Activated CD4-positive, alpha-beta memory T cell treated with anti-CD3 and anti-CD28 coated beads for 36 hours (primary cell): ENCODE measurements at regions not wholly inside any gene's neighbourhood (a gene's known extent, or its start where the extent isn't known, plus 50 kb on each side); places are given as distances from the start of the nearest gene placed in this dataset.
"Not testable (repeated sequence)": the region's sequence is repeated elsewhere in the genome, so short reads cannot be mapped to it uniquely, and the experiment has no call there.

Experiments
- CTCF ChIA-PET: fragments of 350-600 bp; sonication (Branson Sonifier 250); formaldehyde crosslinking; loops from one replicate; lab custom pipeline; 2021; ENCODE audit warnings: antibody characterized with exemption, inconsistent platforms; lab: Charles Lee
- POLR2A ChIA-PET: fragments of 350-600 bp; sonication (Branson Sonifier 250); formaldehyde crosslinking; loops from one replicate; lab custom pipeline; 2021; ENCODE audit warnings: antibody characterized with exemption; lab: Charles Lee
- DNase-seq: peaks from one replicate; pipeline ENCODE4 v3.0.0-alpha.2; 2020
- H3K27ac Mint-ChIP-seq: one replicate; pipeline ENCODE4 v1.8.0; 2021; ENCODE audit warnings: mixed read lengths
- H3K27me3 Mint-ChIP-seq: one replicate; pipeline ENCODE4 v1.8.0; 2021; ENCODE audit warnings: mixed read lengths
- H3K36me3 Mint-ChIP-seq: one replicate; pipeline ENCODE4 v1.8.0; 2021; ENCODE audit warnings: mixed read lengths
- H3K4me1 Mint-ChIP-seq: one replicate; pipeline ENCODE4 v1.8.0; 2021; ENCODE audit warnings: low read depth, mixed read lengths
- H3K4me3 Mint-ChIP-seq: one replicate; pipeline ENCODE4 v1.8.0; 2021; ENCODE audit warnings: mild to moderate bottlenecking, mixed read lengths
- H3K9me3 Mint-ChIP-seq: one replicate; pipeline ENCODE4 v1.8.0; 2021; ENCODE audit warnings: mixed read lengths
- intact Hi-C: fragments of 100-400 bp; cut with micrococcal nuclease; formaldehyde crosslinking; loops from one replicate; pipeline ENCODE4 v1.15.1; 2023

DNA sequence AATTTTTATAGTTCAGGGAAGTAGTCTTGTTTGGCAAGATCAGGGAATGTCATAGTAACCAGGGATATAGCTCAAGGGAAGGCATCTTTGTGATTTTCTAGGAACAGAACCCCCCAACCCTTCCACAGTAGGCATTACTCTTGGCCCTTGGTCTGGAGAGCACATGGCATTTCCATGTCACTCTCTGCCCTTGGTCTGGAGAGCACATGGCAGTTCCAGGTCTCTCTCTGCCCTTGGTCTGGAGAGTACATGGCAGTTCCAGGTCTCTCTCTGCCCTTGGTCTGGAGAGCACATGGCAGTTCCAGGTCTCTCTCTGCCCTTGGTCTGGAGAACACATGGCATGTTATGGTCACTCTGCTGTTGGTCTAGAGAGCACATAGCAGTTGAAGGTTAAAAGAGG, 297.2 kb upstream of the STEAP1 start:
- H3K27me3 Mint-ChIP-seq, H3K27ac Mint-ChIP-seq, POLR2A ChIA-PET, H3K4me1 Mint-ChIP-seq, intact Hi-C loops, CTCF ChIA-PET, H3K4me3 Mint-ChIP-seq, H3K36me3 Mint-ChIP-seq, DNase-seq: not testable (repeated sequence)
- H3K9me3 Mint-ChIP-seq, result peaks cover 30% of the 10 kb centered on the region

DNA sequence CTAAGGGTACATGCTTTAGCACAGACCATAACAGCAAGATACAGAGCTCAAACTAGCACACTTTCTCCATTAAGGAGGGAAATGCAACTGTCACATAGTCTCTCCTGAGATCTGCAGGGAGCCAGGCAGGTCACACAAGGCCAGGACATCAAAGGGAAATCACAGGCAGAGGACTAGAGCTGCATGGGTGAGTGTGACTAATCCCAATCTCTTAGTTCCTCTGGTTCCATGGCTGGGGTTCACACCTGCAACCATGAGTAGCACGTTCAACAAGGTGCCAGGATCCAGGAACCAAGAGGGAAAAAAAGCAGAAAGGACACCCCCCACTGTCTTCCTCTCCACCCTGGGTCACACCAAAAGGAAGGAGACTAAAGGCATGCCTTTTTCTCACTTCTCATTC, 296.5 kb upstream of the STEAP1 start:
- Mint-ChIP-seq H3K27ac (no peak overlapping the region), H3K9me3 (peaks cover 30% of the 10 kb centered on the region), H3K27me3 (no peaks in the 10 kb centered on the region), H3K36me3 (no peaks in the 10 kb centered on the region), H3K4me1 (no peaks in the 10 kb centered on the region), H3K4me3 (no peak overlapping the region)
- no peak for DNase-seq
- ChIA-PET CTCF (no interaction called here), POLR2A (no interaction called here)
- intact Hi-C loops, result no loop called here

DNA sequence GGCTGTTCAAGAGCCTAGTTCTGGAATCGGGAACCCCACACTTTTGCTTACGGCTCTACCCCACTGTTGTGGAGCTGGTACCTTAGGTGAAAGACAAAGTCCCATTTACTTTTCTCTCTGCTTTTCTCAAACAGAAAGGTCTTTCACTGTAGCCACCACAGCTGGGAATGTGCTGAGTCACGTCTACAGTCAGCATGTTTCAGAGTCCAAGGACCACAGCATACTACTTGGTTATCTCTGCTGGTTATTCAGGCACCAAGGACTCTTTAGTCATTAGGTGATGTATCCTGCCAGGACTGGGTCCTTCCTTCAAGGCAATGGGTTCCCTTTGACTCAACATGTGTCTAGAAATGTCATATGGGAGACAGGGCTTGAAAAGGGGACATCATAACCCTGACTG, 266.8 kb upstream of the STEAP1 start:
- Mint-ChIP-seq H3K9me3 (no peaks in the 10 kb centered on the region), H3K4me1 (no peaks in the 10 kb centered on the region), H3K27me3 (no peaks in the 10 kb centered on the region), H3K27ac (no peak overlapping the region), H3K4me3 (no peak overlapping the region), H3K36me3 (no peaks in the 10 kb centered on the region)
- DNase-seq, result no peak
- intact Hi-C loops, result no loop called here
- ChIA-PET POLR2A (no interaction called here), CTCF (no interaction called here)

DNA sequence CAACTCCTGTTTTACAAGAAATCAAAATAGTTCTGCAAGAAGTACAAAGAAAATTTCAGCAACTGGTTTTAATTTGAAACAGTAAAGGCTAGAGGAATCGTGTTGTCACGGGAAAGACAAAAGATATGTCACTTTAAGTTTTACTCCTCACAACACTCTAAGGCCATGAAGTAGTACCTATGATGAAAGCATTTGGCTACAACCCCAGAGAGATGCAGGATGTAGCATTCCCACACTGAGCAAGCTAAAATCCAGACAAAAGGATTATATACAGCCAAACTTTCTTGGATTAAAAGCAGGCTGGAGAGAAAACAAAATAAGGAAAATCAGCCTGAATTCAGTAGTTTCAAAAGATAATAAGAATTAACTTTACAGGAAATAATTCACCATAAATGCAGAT, 245.5 kb upstream of the STEAP1 start:
- Mint-ChIP-seq H3K36me3 (no peaks in the 10 kb centered on the region), H3K27me3 (no peaks in the 10 kb centered on the region), H3K9me3 (no peaks in the 10 kb centered on the region), H3K27ac (no peak overlapping the region), H3K4me3 (no peak overlapping the region), H3K4me1 (no peaks in the 10 kb centered on the region)
- ChIA-PET CTCF (no interaction called here), POLR2A (no interaction called here)
- DNase-seq, result no peak
- intact Hi-C loops, result no loop called here

DNA sequence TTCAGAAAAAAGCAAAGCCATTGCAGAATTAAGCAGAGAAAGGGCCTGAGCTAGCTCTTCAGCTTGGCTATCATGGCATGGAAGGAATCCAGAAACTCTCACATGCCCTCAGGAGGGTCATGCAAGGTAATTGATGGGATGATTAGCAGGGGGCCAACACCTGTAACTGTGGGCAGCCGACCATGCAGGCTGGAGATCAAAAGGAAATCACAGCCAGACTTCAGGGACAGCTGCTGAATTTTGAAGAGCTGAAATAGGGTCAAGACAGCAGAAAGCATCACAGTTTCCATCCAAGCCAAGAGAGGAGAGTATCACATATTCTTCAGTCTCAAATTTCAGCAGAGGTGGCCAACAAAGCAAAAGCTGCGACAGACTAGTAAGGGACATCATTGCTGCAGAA, 239.6 kb upstream of the STEAP1 start:
- ChIA-PET POLR2A (no interaction called here), CTCF (interaction anchor here (0.6 kb wide), 1 partner anchor 127 kb away, joined by 3 read pairs; no protein-coding TSS in a partner anchor)
- no peak overlapping the region for H3K27ac Mint-ChIP-seq

DNA sequence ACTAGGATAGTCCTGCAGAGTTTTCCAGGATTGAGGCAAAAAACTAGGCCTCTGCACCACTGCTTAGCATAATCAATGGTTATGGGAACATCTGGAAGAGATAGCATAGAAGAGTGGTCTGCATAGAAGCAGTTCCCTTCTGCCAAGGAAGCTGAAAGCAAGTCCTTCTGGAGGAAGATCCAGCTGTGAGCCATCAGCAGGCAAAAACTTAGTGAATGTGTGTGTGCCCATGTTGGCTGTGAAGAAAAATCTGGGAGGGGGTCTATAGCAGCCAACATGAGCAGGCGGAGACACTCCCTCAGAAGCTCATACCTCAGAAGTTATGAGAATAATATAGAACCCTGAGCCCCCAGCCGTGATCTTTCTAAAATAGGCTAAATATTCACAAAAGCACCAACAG, 228.1 kb upstream of the STEAP1 start:
- intact Hi-C loops, result no loop called here
- no peaks in the 10 kb centered on the region for H3K4me1 Mint-ChIP-seq
- H3K4me3 Mint-ChIP-seq, result no peak overlapping the region
- ChIA-PET POLR2A (no interaction called here), CTCF (no interaction called here)
- no peaks in the 10 kb centered on the region for H3K36me3 Mint-ChIP-seq
- DNase-seq, result no peak
- no peaks in the 10 kb centered on the region for H3K27me3 Mint-ChIP-seq
- H3K9me3 Mint-ChIP-seq, result no peaks in the 10 kb centered on the region
- H3K27ac Mint-ChIP-seq, result no peak overlapping the region

More for the DNA sequence above, 239.6 kb upstream of the STEAP1 start:
- Mint-ChIP-seq H3K9me3 (no peaks in the 10 kb centered on the region), H3K4me1 (no peaks in the 10 kb centered on the region), H3K27me3 (no peaks in the 10 kb centered on the region), H3K4me3 (no peak overlapping the region), H3K36me3 (no peaks in the 10 kb centered on the region)
- intact Hi-C loops, result no loop called here
- DNase-seq, result no peak

DNA sequence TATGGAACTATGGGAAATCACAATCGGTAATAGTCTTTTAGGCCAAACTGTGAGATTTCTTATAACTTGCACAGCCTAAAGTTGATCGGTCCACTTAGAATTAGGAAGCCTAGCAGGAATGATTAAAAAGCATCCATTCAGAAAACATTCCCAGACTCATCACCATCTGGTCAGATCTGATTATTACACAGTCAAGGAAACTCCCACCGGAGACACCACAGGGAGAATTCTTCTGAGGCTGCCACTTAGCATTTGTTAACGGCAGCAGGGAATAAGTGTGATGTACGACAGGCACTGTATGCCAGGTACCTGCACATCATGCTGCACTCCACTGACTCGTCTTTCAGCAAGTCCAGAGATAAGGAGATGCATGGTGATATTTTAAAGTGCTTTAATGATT, 227.6 kb upstream of the STEAP1 start:
- H3K9me3 Mint-ChIP-seq, result no peaks in the 10 kb centered on the region
- no peak for DNase-seq
- intact Hi-C loops, result no loop called here
- no peak overlapping the region for H3K4me3 Mint-ChIP-seq
- H3K27ac Mint-ChIP-seq, result no peak overlapping the region
- ChIA-PET POLR2A (no interaction called here), CTCF (no interaction called here)
- no peaks in the 10 kb centered on the region for H3K27me3 Mint-ChIP-seq
- H3K4me1 Mint-ChIP-seq, result no peaks in the 10 kb centered on the region
- H3K36me3 Mint-ChIP-seq, result no peaks in the 10 kb centered on the region

DNA sequence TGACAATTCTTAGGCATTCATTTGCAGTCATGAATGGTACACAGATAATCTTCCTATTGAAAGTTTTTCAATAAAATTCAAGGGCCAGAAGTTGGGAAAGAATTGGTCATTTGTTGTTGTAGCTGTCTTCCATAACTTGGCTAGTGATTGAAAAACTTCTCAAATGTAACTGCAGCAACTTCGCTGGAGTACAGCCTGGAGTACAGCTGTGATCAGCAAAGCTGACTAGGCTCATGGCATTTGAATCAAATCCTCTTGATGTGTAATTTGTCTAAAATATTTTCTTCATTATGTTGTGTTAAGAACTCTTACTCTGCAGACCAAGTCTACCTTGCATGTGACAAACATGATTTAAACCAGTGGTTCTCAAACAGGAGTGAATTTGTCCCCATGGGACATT, 226.5 kb upstream of the STEAP1 start:
- POLR2A ChIA-PET, result no interaction called here
- Mint-ChIP-seq H3K27ac (no peak overlapping the region), H3K27me3 (no peaks in the 10 kb centered on the region), H3K4me3 (no peak overlapping the region), H3K36me3 (no peaks in the 10 kb centered on the region), H3K4me1 (no peaks in the 10 kb centered on the region), H3K9me3 (no peaks in the 10 kb centered on the region)
- CTCF ChIA-PET, result no interaction called here
- intact Hi-C loops, result no loop called here
- DNase-seq, result no peak

DNA sequence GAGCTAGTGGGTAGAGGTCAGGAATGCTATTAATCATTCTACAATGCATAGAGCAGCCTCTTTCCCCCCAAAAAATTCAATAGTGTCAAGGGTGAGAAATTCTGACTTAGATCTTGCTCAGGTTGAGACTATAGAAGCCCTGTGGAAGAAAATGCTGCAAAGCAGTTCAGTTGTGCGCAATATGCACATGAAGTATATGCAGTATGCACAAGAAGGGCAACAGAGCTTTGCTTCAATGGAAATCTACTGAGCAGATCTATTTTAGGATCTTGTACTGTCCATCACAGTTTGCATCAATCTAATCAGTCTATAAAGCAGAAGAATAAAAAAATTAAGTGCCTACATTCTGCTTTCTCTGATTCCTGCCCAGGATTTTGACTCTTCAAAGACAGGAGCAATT, 225.8 kb upstream of the STEAP1 start:
- H3K36me3 Mint-ChIP-seq, result no peaks in the 10 kb centered on the region
- no peak for DNase-seq
- no peak overlapping the region for H3K27ac Mint-ChIP-seq
- H3K9me3 Mint-ChIP-seq, result no peaks in the 10 kb centered on the region
- ChIA-PET POLR2A (no interaction called here), CTCF (no interaction called here)
- H3K4me3 Mint-ChIP-seq, result no peak overlapping the region
- no peaks in the 10 kb centered on the region for H3K4me1 Mint-ChIP-seq
- H3K27me3 Mint-ChIP-seq, result no peaks in the 10 kb centered on the region
- intact Hi-C loops, result no loop called here

DNA sequence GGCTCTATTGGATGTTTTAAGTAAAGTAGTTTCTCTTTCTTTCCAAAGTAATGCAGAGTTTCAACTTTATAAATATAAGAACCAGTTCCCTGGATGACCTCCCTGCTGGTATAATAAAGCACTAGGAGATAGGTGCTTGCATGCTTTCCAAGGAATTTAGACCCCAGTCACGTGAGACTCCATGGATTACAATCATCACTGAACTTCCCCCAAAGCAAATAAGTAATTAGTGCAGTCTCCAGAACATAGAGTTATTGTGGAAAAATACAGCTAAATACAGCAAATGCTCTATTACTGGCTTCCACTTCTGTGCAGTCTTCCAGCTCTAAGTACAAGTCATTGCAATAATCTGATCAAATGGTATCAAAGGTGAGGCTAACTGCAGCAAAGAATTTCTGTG, 220.2 kb upstream of the STEAP1 start:
- Mint-ChIP-seq H3K9me3 (no peaks in the 10 kb centered on the region), H3K4me3 (no peak overlapping the region), H3K4me1 (no peaks in the 10 kb centered on the region), H3K27ac (no peak overlapping the region), H3K27me3 (no peaks in the 10 kb centered on the region), H3K36me3 (no peaks in the 10 kb centered on the region)
- ChIA-PET POLR2A (no interaction called here), CTCF (no interaction called here)
- intact Hi-C loops, result no loop called here
- no peak for DNase-seq

DNA sequence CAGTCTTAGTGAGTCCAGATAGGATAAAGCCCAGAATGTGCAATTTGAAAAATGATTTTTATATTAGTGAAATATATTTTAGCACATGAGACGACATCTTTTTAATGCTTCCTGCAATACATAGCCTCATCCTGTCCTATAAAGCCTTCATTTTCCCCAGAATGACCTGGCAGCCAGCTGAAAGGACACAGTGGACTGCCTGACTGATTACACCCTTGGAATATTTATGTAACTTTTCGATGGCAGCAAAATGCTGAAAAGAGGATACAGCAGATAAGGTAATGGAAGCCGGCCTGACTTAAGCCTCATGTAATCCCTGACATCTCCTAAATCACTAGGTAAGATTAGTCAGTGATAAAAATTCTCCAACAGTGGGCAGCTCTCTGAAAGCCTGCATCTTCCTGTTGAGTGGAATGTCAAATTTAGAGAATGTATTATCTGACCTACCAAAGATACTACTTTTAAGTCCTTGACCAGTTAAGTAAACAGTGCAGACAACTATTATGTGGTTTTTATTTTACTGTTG, 210.7 kb upstream of the STEAP1 start:
- ChIA-PET CTCF (no interaction called here), POLR2A (no interaction called here)
- H3K4me1 Mint-ChIP-seq, result no peaks in the 10 kb centered on the region
- DNase-seq, result no peak
- intact Hi-C loops, result no loop called here
- no peaks in the 10 kb centered on the region for H3K27me3 Mint-ChIP-seq
- no peak overlapping the region for H3K4me3 Mint-ChIP-seq
- H3K9me3 Mint-ChIP-seq, result no peaks in the 10 kb centered on the region
- H3K36me3 Mint-ChIP-seq, result no peaks in the 10 kb centered on the region
- no peak overlapping the region for H3K27ac Mint-ChIP-seq

DNA sequence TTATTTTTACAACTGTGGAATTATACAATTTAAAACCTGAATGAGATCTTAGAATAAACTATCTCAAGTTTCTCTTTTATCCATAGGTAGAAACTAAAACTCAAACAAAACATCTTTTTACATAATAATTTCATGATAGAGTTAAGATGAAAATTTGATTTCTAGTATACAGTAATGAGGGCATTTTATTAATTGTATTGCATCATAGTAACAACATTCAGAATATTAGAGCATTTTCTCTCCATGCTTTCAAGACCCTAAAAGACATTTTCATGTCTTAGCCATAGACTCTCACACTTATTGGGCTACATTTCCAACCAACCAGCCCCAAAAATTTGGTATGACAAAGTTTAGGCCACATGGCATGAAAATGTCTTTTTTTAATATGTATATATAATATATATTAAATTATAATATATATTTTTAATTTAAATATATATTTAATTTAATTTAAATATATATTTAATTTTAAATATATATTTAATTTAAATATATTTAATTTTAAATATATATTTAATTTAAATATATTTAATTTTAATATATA, 195.7 kb upstream of the STEAP1 start:
- Mint-ChIP-seq H3K27me3 (no peaks in the 10 kb centered on the region), H3K4me1 (no peaks in the 10 kb centered on the region), H3K9me3 (no peaks in the 10 kb centered on the region), H3K36me3 (no peaks in the 10 kb centered on the region), H3K4me3 (no peak overlapping the region), H3K27ac (no peak overlapping the region)
- POLR2A ChIA-PET, result no interaction called here
- intact Hi-C loops, result no loop called here
- CTCF ChIA-PET, result no interaction called here
- no peak for DNase-seq

DNA sequence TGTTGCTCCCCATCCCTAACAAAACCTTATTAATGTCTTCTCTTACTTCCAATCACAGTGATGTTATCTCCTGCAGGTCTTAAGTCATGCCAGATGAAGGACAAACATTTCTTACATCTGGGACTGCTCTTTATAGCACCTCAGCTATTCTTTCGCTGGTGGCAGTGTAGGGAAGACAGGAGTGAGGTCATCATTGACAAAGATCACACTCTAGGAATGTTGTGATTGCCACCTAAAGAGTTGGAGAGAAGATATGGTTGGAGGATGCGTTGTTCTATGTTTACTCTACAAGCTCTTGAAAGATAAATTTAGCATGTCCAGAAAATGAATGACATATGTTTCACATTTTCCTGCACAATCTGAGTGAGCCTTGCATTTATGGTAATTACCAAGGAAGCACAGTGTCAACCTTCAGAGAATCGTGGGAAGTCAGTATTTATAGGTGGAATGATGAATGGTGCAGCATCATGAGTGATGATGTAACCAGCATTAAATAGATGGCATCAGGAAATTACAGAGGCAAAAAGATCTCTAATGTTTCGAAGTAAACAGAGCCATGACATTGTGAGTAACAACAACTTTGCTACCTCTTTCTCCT, 188.1 kb upstream of the STEAP1 start:
- no peak overlapping the region for H3K4me3 Mint-ChIP-seq
- H3K36me3 Mint-ChIP-seq, result no peaks in the 10 kb centered on the region
- H3K4me1 Mint-ChIP-seq, result no peaks in the 10 kb centered on the region
- intact Hi-C loops, result no loop called here
- DNase-seq, result no peak
- ChIA-PET POLR2A (no interaction called here), CTCF (no interaction called here)
- H3K9me3 Mint-ChIP-seq, result no peaks in the 10 kb centered on the region
- no peaks in the 10 kb centered on the region for H3K27me3 Mint-ChIP-seq
- H3K27ac Mint-ChIP-seq, result no peak overlapping the region
